Mucosa of rectum (tissue), 2 donors: ENCODE measurements at regions not wholly inside any gene's neighbourhood (a gene's known extent, or its start where the extent isn't known, plus 50 kb on each side); places are given as distances from the start of the nearest gene placed in this dataset.

Experiments
- H3K27ac ChIP-seq, 2 donors: one replicate each; pipeline ENCODE4 v1.7.0; 2013; ENCODE audit warnings: inconsistent platforms in 2 of 2, low read depth in 2 of 2, low read length in 2 of 2
- H3K27me3 ChIP-seq, 2 donors: one replicate each; pipeline ENCODE4 v1.7.0; 2013; ENCODE audit warnings: low read length in 2 of 2; ENCODE audit not compliant: control insufficient read depth in 2 of 2, insufficient read depth in 2 of 2
- H3K36me3 ChIP-seq, 2 donors: one replicate each; pipeline ENCODE4 v1.7.0; 2013; ENCODE audit warnings: low read length in 2 of 2; ENCODE audit not compliant: control insufficient read depth in 2 of 2, insufficient read depth in 2 of 2
- H3K4me1 ChIP-seq, 2 donors: one replicate each; pipeline ENCODE4 v1.7.0; 2013; ENCODE audit warnings: low read length in 2 of 2, mild to moderate bottlenecking in 1 of 2; ENCODE audit not compliant: control insufficient read depth in 2 of 2, insufficient read depth in 2 of 2
- H3K4me3 ChIP-seq, 2 donors: one replicate each; pipeline ENCODE4 v1.7.0; 2013; ENCODE audit warnings: low read length in 2 of 2
- H3K9ac ChIP-seq, 2 donors: one replicate each; pipeline ENCODE4 v1.7.0; 2013; ENCODE audit warnings: low read length in 2 of 2, low read depth in 1 of 2, mild to moderate bottlenecking in 1 of 2
- H3K9me3 ChIP-seq, 2 donors: one replicate each; pipeline ENCODE4 v1.7.0; 2013; ENCODE audit warnings: low read length in 2 of 2; ENCODE audit not compliant: control insufficient read depth in 2 of 2
- donor health status: healthy.
- donor health status: Normal muscosa, but diverticular disease.

GRCh38 chr16:51559901-51560300, 408.8 kb upstream of the SALL1 start:
- no peak overlapping the region for H3K27ac ChIP-seq
- no peaks in the 10 kb centered on the region for H3K9me3 ChIP-seq
- no peaks in the 10 kb centered on the region for H3K27me3 ChIP-seq
- no peak overlapping the region for H3K9ac ChIP-seq
- H3K36me3 ChIP-seq = no peaks in the 10 kb centered on the region
- H3K4me1 ChIP-seq = no peaks in the 10 kb centered on the region
- no peak overlapping the region for H3K4me3 ChIP-seq

GRCh38 chr16:51557670-51558069, 406.6 kb upstream of the SALL1 start:
- Histone ChIP-seq H3K27ac (no peak overlapping the region), H3K4me1 (no peaks in the 10 kb centered on the region), H3K27me3 (no peaks in the 10 kb centered on the region), H3K36me3 (no peaks in the 10 kb centered on the region), H3K4me3 (no peak overlapping the region), H3K9ac (no peak overlapping the region), H3K9me3 (no peaks in the 10 kb centered on the region)

GRCh38 chr16:51556694-51557340, 405.7 kb upstream of the SALL1 start:
- Histone ChIP-seq H3K27me3 (no peaks in the 10 kb centered on the region), H3K27ac (no peak overlapping the region), H3K4me1 (no peaks in the 10 kb centered on the region), H3K36me3 (no peaks in the 10 kb centered on the region), H3K9ac (no peak overlapping the region), H3K9me3 (no peaks in the 10 kb centered on the region), H3K4me3 (no peak overlapping the region)

- H3K27me3 ChIP-seq = no peaks in the 10 kb centered on the region
- H3K4me1 ChIP-seq = no peaks in the 10 kb centered on the region
- no peaks in the 10 kb centered on the region for H3K9me3 ChIP-seq
- H3K36me3 ChIP-seq = no peaks in the 10 kb centered on the region
- no peak overlapping the region for H3K9ac ChIP-seq
- H3K27ac ChIP-seq = no peak overlapping the region
- H3K4me3 ChIP-seq = no peak overlapping the region
Measured at GRCh38 chr16:51553910-51554309, 402.8 kb upstream of the SALL1 start.

GRCh38 chr16:51553314-51553713, 402.2 kb upstream of the SALL1 start:
- Histone ChIP-seq H3K36me3 (no peaks in the 10 kb centered on the region), H3K4me1 (no peaks in the 10 kb centered on the region), H3K9me3 (no peaks in the 10 kb centered on the region), H3K27ac (no peak overlapping the region), H3K27me3 (no peaks in the 10 kb centered on the region), H3K4me3 (no peak overlapping the region), H3K9ac (no peak overlapping the region)

GRCh38 chr16:51550800-51551347, 399.8 kb upstream of the SALL1 start:
- H3K36me3 ChIP-seq = no peaks in the 10 kb centered on the region
- H3K4me3 ChIP-seq = no peak overlapping the region
- no peaks in the 10 kb centered on the region for H3K4me1 ChIP-seq
- no peaks in the 10 kb centered on the region for H3K27me3 ChIP-seq
- no peak overlapping the region for H3K27ac ChIP-seq
- H3K9me3 ChIP-seq = no peaks in the 10 kb centered on the region
- no peak overlapping the region for H3K9ac ChIP-seq

GRCh38 chr16:51549836-51550235, 398.8 kb upstream of the SALL1 start:
- H3K9me3 ChIP-seq = no peaks in the 10 kb centered on the region
- no peak overlapping the region for H3K9ac ChIP-seq
- H3K27ac ChIP-seq = no peak overlapping the region
- no peak overlapping the region for H3K4me3 ChIP-seq
- no peaks in the 10 kb centered on the region for H3K27me3 ChIP-seq
- H3K4me1 ChIP-seq = no peaks in the 10 kb centered on the region
- no peaks in the 10 kb centered on the region for H3K36me3 ChIP-seq

GRCh38 chr16:51545951-51546350, 394.9 kb upstream of the SALL1 start:
- no peak overlapping the region for H3K4me3 ChIP-seq
- no peaks in the 10 kb centered on the region for H3K9me3 ChIP-seq
- no peaks in the 10 kb centered on the region for H3K36me3 ChIP-seq

GRCh38 chr16:51544851-51545467, 393.9 kb upstream of the SALL1 start:
- Histone ChIP-seq H3K27me3 (no peaks in the 10 kb centered on the region), H3K9me3 (no peaks in the 10 kb centered on the region), H3K4me3 (no peak overlapping the region), H3K36me3 (no peaks in the 10 kb centered on the region), H3K4me1 (no peaks in the 10 kb centered on the region), H3K9ac (no peak overlapping the region), H3K27ac (no peak overlapping the region)

More at GRCh38 chr16:51545951-51546350, 394.9 kb upstream of the SALL1 start:
- Histone ChIP-seq H3K27me3 (no peaks in the 10 kb centered on the region), H3K4me1 (no peaks in the 10 kb centered on the region), H3K9ac (no peak overlapping the region), H3K27ac (no peak overlapping the region)

- H3K9me3 ChIP-seq = no peaks in the 10 kb centered on the region
- no peak overlapping the region for H3K27ac ChIP-seq
- no peak overlapping the region for H3K4me3 ChIP-seq
- H3K36me3 ChIP-seq = no peaks in the 10 kb centered on the region
- no peaks in the 10 kb centered on the region for H3K27me3 ChIP-seq
- H3K4me1 ChIP-seq = no peaks in the 10 kb centered on the region
- no peak overlapping the region for H3K9ac ChIP-seq
Measured at GRCh38 chr16:51543971-51544370, 392.9 kb upstream of the SALL1 start.
